Stimulated activated naive B cell treated with anti-CD40 and anti-IgM and Interleukin-4, amounts not matched to agents 10 μg/mL and 1 μg/mL and 100 μg/mL, for 72 hours (primary cell): ENCODE measurements at regions not wholly inside any gene's neighbourhood (a gene's known extent, or its start where the extent isn't known, plus 50 kb on each side); places are given as distances from the start of the nearest gene placed in this dataset.
A peak's percentile ranks its signal among the peaks of the same experiment; 100 is the strongest.
"Not testable (repeated sequence)": the region's sequence is repeated elsewhere in the genome, so short reads cannot be mapped to it uniquely, and the experiment has no call there.

ENCODE experiments used
- ATAC-seq, 2 donors: fragments of 150-1000 bp; cut with Tn5 transposase; replicated peaks; 2 replicates each; pipeline ENCODE4 v1.10.0; 2021; ENCODE audit warnings: moderate library complexity in 1 of 2
- DNase-seq: peaks from one replicate; pipeline ENCODE4 v3.0.0; 2021
- H3K27ac Mint-ChIP-seq: one replicate; pipeline ENCODE4 v1.8.0; 2022; ENCODE audit warnings: mild to moderate bottlenecking, mixed read lengths
- H3K27me3 Mint-ChIP-seq, 2 donors: one replicate each; pipeline ENCODE4 v1.8.0; 2022; ENCODE audit warnings: mixed read lengths in 2 of 2
- H3K36me3 Mint-ChIP-seq, 2 donors: one replicate each; pipeline ENCODE4 v1.8.0; 2022; ENCODE audit warnings: mixed read lengths in 2 of 2, mild to moderate bottlenecking in 1 of 2
- H3K4me1 Mint-ChIP-seq, 2 donors: one replicate each; pipeline ENCODE4 v1.8.0; 2022; ENCODE audit warnings: mixed read lengths in 2 of 2, mild to moderate bottlenecking in 1 of 2
- H3K4me3 Mint-ChIP-seq, 2 donors: one replicate each; pipeline ENCODE4 v1.8.0; 2022; ENCODE audit warnings: mild to moderate bottlenecking in 2 of 2, mixed read lengths in 2 of 2, moderate library complexity in 1 of 2
- H3K9me3 Mint-ChIP-seq, 2 donors: one replicate each; pipeline ENCODE4 v1.8.0; 2022; ENCODE audit warnings: mixed read lengths in 2 of 2, mild to moderate bottlenecking in 1 of 2

GRCh38 chr3:152149832-152150231, 118.9 kb upstream of the MBNL1 start:
- no peak for ATAC-seq
- H3K9me3 Mint-ChIP-seq, result peaks cover 0 to 3% of the 10 kb centered on the region in 2 donors
- H3K27me3 Mint-ChIP-seq, result no peaks in the 10 kb centered on the region
- no peak overlapping the region for H3K27ac Mint-ChIP-seq
- DNase-seq, result no peak
- H3K4me3 Mint-ChIP-seq, result no peak overlapping the region
- H3K4me1 Mint-ChIP-seq, result no peaks in the 10 kb centered on the region
- H3K36me3 Mint-ChIP-seq, result peaks cover 0 to 4% of the 10 kb centered on the region in 2 donors

GRCh38 chr3:152151216-152151876, 117.4 kb upstream of the MBNL1 start:
- no peaks in the 10 kb centered on the region for H3K27me3 Mint-ChIP-seq
- H3K9me3 Mint-ChIP-seq, result peaks cover 0 to 3% of the 10 kb centered on the region in 2 donors
- no peaks in the 10 kb centered on the region for H3K4me1 Mint-ChIP-seq
- H3K4me3 Mint-ChIP-seq, result no peak overlapping the region
- H3K27ac Mint-ChIP-seq, result no peak overlapping the region
- ATAC-seq, result no peak
- H3K36me3 Mint-ChIP-seq, result peaks cover 0 to 4% of the 10 kb centered on the region in 2 donors
- DNase-seq, result no peak

DNA sequence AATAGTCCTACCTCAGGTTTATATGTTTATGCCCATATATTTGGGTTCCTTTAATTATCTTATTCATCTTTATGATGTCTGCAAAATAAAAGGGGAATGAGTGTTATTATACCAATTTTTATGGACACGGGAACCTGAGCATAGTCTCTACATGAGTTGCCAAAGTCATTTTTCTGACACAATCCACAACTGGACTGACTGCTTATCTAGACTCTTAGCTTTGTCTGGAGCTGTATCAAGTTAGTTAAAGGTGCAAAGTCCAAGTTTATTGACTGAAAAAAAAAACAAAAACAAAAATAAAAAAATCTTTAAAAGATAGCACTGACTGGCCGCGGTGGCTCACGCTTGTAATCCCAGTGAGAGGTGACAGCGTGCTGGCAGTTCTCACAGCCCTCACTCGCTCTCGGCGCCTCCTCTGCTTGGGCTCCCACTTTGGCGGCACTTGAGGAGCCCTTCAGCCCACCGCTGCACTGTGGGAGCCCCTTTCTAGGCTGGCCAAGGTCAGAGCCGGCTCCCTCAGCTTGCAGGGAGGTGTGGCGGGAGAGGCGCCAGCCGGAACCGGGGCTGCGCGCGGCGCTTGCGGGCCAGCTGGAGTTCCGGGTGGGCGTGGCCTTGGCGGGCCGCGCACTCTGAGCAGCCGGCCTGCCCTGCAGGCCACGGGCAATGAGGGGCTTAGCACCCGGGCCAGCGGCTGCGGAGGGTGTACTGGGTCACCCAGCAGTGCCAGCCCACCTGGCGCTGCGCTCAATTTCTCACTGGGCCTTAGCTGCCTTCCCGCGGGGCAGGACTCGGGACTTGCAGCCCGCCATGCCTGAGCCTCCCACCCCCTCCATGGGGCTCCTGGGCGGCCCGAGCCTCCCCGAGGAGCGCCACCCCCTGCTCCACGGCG, 116.6 kb upstream of the MBNL1 start:
- H3K4me3 Mint-ChIP-seq, H3K4me1 Mint-ChIP-seq, H3K27me3 Mint-ChIP-seq, ATAC-seq, H3K9me3 Mint-ChIP-seq, H3K36me3 Mint-ChIP-seq, H3K27ac Mint-ChIP-seq, DNase-seq: not testable (repeated sequence)

- not testable (repeated sequence) for DNase-seq, H3K9me3 Mint-ChIP-seq, ATAC-seq, H3K4me1 Mint-ChIP-seq, H3K4me3 Mint-ChIP-seq, H3K27me3 Mint-ChIP-seq, H3K27ac Mint-ChIP-seq, H3K36me3 Mint-ChIP-seq
Measured at GRCh38 chr3:152153115-152153514, 115.6 kb upstream of the MBNL1 start.

- H3K36me3 Mint-ChIP-seq, result peaks cover 0 to 3% of the 10 kb centered on the region in 2 donors
- ATAC-seq (no peak), DNase-seq (no peak)
- no peak overlapping the region for H3K4me3 Mint-ChIP-seq
- peaks cover 2 to 3% of the 10 kb centered on the region in 2 donors for H3K4me1 Mint-ChIP-seq
- no peaks in the 10 kb centered on the region for H3K27me3 Mint-ChIP-seq
- no peak overlapping the region for H3K27ac Mint-ChIP-seq
- peaks cover 0 to 3% of the 10 kb centered on the region in 2 donors for H3K9me3 Mint-ChIP-seq
Measured at GRCh38 chr3:152155246-152156020, 113.3 kb upstream of the MBNL1 start.

DNA sequence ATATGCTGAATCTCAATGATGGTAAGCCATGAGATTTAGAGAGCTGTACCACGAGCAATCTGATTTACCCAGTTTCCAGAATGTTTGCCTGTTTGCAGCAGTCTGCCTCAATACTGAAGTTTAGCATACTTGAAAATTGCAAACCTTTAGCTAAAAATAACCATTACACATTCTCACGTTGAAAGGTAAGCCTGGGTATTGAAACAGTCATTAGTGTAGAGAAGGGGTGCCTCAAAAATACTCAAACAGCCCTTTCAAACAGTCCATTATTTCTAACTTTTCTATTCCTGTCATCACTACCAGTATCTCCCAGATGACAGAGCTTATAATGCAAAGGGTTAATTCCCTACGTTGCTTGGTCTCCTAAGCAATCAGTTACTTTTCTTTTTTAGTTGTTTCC, 111.8 kb upstream of the MBNL1 start:
- ATAC-seq (no peak), DNase-seq (no peak)
- H3K27me3 Mint-ChIP-seq, result no peaks in the 10 kb centered on the region
- peaks cover 2 to 5% of the 10 kb centered on the region in 2 donors for H3K4me1 Mint-ChIP-seq
- peaks cover 0 to 3% of the 10 kb centered on the region in 2 donors for H3K36me3 Mint-ChIP-seq
- H3K9me3 Mint-ChIP-seq, result peaks cover 0 to 3% of the 10 kb centered on the region in 2 donors
- H3K4me3 Mint-ChIP-seq, result no peak overlapping the region
- no peak overlapping the region for H3K27ac Mint-ChIP-seq

DNA sequence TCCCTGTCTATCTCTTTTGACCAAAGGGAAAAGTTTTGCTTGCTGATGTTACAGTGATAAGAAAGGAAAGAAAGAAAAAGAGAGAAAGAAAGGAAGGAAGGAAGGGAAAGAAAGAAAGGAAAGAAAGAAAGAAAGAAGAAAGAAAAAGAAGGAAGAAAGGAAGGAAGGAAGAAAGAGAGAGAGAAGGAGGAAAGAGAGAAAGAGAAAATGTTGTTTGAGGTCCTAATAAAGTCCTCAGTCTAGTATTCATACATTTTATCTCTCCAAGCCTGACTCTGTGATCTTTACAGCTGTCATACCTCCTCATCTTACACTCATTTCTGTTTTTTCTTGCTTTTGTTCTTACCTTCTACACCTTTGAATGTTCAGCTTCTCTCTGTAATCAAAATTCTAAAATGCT, 111.4 kb upstream of the MBNL1 start:
- ATAC-seq (no peak), DNase-seq (no peak)
- H3K36me3 Mint-ChIP-seq, result peaks cover 0 to 3% of the 10 kb centered on the region in 2 donors
- no peaks in the 10 kb centered on the region for H3K27me3 Mint-ChIP-seq
- no peak overlapping the region for H3K4me3 Mint-ChIP-seq
- no peak overlapping the region for H3K27ac Mint-ChIP-seq
- H3K9me3 Mint-ChIP-seq, result peaks cover 0 to 3% of the 10 kb centered on the region in 2 donors
- peaks cover 2 to 5% of the 10 kb centered on the region in 2 donors for H3K4me1 Mint-ChIP-seq

DNA sequence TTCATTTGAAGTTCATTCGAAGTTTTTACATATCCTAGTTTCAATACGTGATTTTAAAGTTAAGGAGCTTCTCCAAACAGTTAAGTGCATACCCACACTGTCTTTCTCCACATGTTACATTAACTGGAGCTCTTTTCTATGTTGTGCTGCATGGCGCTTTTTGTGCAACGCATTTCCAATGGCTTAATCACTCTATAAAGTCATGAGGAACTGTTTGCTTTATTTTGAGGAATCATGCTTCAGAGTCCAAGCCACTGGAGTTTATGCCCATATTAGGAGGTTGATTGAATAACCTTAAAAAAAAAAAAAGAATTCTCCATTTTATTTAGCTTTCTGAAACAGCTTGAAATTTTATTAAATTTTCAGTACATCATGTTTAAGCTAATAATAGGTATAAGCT, 109.4 kb upstream of the MBNL1 start:
- no peak for ATAC-seq

GRCh38 chr3:152160350-152161011, 108.2 kb upstream of the MBNL1 start:
- Mint-ChIP-seq H3K36me3 (peaks cover 10 to 11% of the 10 kb centered on the region in 2 donors), H3K4me1 (peaks cover 2 to 5% of the 10 kb centered on the region in 2 donors), H3K27me3 (no peaks in the 10 kb centered on the region), H3K27ac (peak overlapping the region; percentile 65), H3K4me3 (no peak overlapping the region), H3K9me3 (peaks cover 0 to 7% of the 10 kb centered on the region in 2 donors)
- DNase-seq (no peak), ATAC-seq (no peak)

More for the DNA sequence above, 109.4 kb upstream of the MBNL1 start:
- Mint-ChIP-seq H3K4me3 (no peak overlapping the region), H3K4me1 (peaks cover 2 to 5% of the 10 kb centered on the region in 2 donors), H3K27me3 (no peaks in the 10 kb centered on the region), H3K27ac (no peak overlapping the region), H3K36me3 (peaks cover 3% of the 10 kb centered on the region in 2 donors), H3K9me3 (peaks cover 0 to under 1% of the 10 kb centered on the region in 2 donors)
- no peak for DNase-seq

GRCh38 chr3:152172460-152172859, 96.3 kb upstream of the MBNL1 start:
- ATAC-seq, result no peak

GRCh38 chr3:152173627-152174026, 95.1 kb upstream of the MBNL1 start:
- peaks cover 14 to 22% of the 10 kb centered on the region in 2 donors for H3K4me1 Mint-ChIP-seq
- DNase-seq (no peak), ATAC-seq (no peak)
- H3K9me3 Mint-ChIP-seq, result no peaks in the 10 kb centered on the region
- H3K4me3 Mint-ChIP-seq, result no peak overlapping the region
- no peak overlapping the region for H3K27ac Mint-ChIP-seq
- H3K27me3 Mint-ChIP-seq, result no peaks in the 10 kb centered on the region
- peaks cover 12 to 17% of the 10 kb centered on the region in 2 donors for H3K36me3 Mint-ChIP-seq

More at GRCh38 chr3:152172460-152172859, 96.3 kb upstream of the MBNL1 start:
- Mint-ChIP-seq H3K36me3 (peaks cover 12 to 17% of the 10 kb centered on the region in 2 donors), H3K4me3 (no peak overlapping the region), H3K4me1 (peaks cover 8 to 14% of the 10 kb centered on the region in 2 donors), H3K27me3 (no peaks in the 10 kb centered on the region), H3K9me3 (peaks cover 0 to 2% of the 10 kb centered on the region in 2 donors), H3K27ac (no peak overlapping the region)
- no peak for DNase-seq

- no peak overlapping the region for H3K27ac Mint-ChIP-seq
- no peak for DNase-seq
- no peaks in the 10 kb centered on the region for H3K9me3 Mint-ChIP-seq
- H3K36me3 Mint-ChIP-seq, result peaks cover 12 to 17% of the 10 kb centered on the region in 2 donors
- H3K4me3 Mint-ChIP-seq, result no peak overlapping the region
- no peaks in the 10 kb centered on the region for H3K27me3 Mint-ChIP-seq
- ATAC-seq, result peak in 1 of 2 donors; percentile 22
- peaks cover 16 to 22% of the 10 kb centered on the region in 2 donors for H3K4me1 Mint-ChIP-seq
Measured at GRCh38 chr3:152174876-152175527, 93.7 kb upstream of the MBNL1 start.

DNA sequence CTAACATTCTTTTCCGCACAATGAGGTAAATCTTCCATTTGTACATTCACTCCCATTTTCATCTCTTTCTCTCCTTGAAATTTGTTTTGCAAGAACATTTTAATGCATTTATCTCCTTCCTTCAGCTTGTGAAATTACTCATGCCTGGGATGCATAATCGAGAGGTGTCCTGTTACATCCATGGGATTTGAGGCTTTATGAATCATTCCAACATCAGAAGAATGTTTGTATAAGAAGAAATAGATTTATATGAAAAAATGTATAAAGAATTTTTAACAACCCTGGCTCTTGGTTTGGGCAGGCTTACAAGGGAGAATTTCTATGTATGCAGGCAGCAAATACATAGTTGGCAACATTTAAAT, 93.2 kb upstream of the MBNL1 start:
- Mint-ChIP-seq H3K9me3 (no peaks in the 10 kb centered on the region), H3K4me1 (peaks cover 16 to 22% of the 10 kb centered on the region in 2 donors), H3K36me3 (peaks cover 12 to 17% of the 10 kb centered on the region in 2 donors), H3K4me3 (no peak overlapping the region), H3K27me3 (no peaks in the 10 kb centered on the region), H3K27ac (no peak overlapping the region)
- no peak for ATAC-seq
- no peak for DNase-seq
